Smooth muscle cell (in vitro differentiated cells): ENCODE measurements at regions not wholly inside any gene's neighbourhood (a gene's known extent, or its start where the extent isn't known, plus 50 kb on each side); places are given as distances from the start of the nearest gene placed in this dataset.
A peak's percentile ranks its signal among the peaks of the same experiment; 100 is the strongest.

Experiments
- DNase-seq: peaks from one replicate; lab custom pipeline; 2025; ENCODE audit not compliant: unreplicated experiment; lab: John Stamatoyannopoulos, UW
- H2AFZ ChIP-seq: fragments of 200-600 bp; sonication (generic); 2 replicates; pipeline ENCODE4 v1.6.0; 2016; ENCODE audit warnings: antibody characterized with exemption, low read depth, mild to moderate bottlenecking
- H3F3A ChIP-seq: fragments of 200-600 bp; sonication (generic); 2 replicates; pipeline ENCODE4 v1.6.0; 2017; ENCODE audit warnings: antibody characterized with exemption, low read depth
- H3K27ac ChIP-seq: fragments of 200-600 bp; sonication (generic); 2 replicates; pipeline ENCODE4 v1.5.1; 2016; ENCODE audit warnings: low read depth, mild to moderate bottlenecking
- H3K27me3 ChIP-seq: fragments of 200-600 bp; sonication (generic); 2 replicates; pipeline ENCODE4 v1.6.1; 2016; ENCODE audit warnings: low read depth, mild to moderate bottlenecking
- H3K36me3 ChIP-seq: fragments of 200-600 bp; sonication (generic); 2 replicates; pipeline ENCODE4 v1.5.1; 2016; ENCODE audit warnings: low read depth
- H3K4me1 ChIP-seq: fragments of 200-600 bp; sonication (generic); 2 replicates; pipeline ENCODE4 v1.5.1; 2016; ENCODE audit warnings: low read depth
- H3K4me2 ChIP-seq: fragments of 200-600 bp; sonication (generic); 2 replicates; pipeline ENCODE4 v1.6.0; 2016; ENCODE audit warnings: mild to moderate bottlenecking
- H3K4me3 ChIP-seq: fragments of 200-600 bp; sonication (generic); 2 replicates; pipeline ENCODE4 v1.5.1; 2016; ENCODE audit warnings: mild to moderate bottlenecking
- H3K79me2 ChIP-seq: fragments of 200-600 bp; sonication (generic); 2 replicates; pipeline ENCODE4 v1.6.0; 2016; ENCODE audit warnings: low read depth, mild to moderate bottlenecking
- H3K9ac ChIP-seq: fragments of 200-600 bp; sonication (generic); 2 replicates; pipeline ENCODE4 v1.6.0; 2016; ENCODE audit warnings: low read depth
- H3K9me3 ChIP-seq: fragments of 200-600 bp; sonication (generic); replicated peaks from 2 replicates; pipeline ENCODE4 v1.5.1; 2016; ENCODE audit warnings: low read depth
- H4K20me1 ChIP-seq: fragments of 200-600 bp; sonication (generic); 2 replicates; pipeline ENCODE4 v1.6.0; 2016; ENCODE audit warnings: low read depth
- CTCF ChIP-seq: fragments of 200-600 bp; sonication (generic); IDR thresholded peaks from 2 replicates; pipeline ENCODE4 v1.5.1; 2017; ENCODE audit warnings: borderline replicate concordance, mild to moderate bottlenecking, antibody characterized with exemption; ENCODE audit not compliant: insufficient read depth, poor library complexity, severe bottlenecking
- WGBS: methylation state at CpG from one replicate; pipeline ENCODE4 v1.1.7; 2016; ENCODE audit warnings: low lambda C conversion rate; 5-methylcytosine and 5-hydroxymethylcytosine counted together

GRCh38 chr15:46660096-46660842 is 1025.4 kb downstream of the SQOR start:
- no peak overlapping the region for H3K4me2 ChIP-seq
- no peak overlapping the region for H3K9ac ChIP-seq
- no peak for DNase-seq
- H3K79me2 ChIP-seq: no peaks in the 10 kb centered on the region
- H3K27ac ChIP-seq: no peak overlapping the region
- no peaks in the 10 kb centered on the region for H3K27me3 ChIP-seq
- H2AFZ ChIP-seq: no peak overlapping the region
- H3K36me3 ChIP-seq: no peaks in the 10 kb centered on the region
- H3K4me1 ChIP-seq: peaks cover 12% of the 10 kb centered on the region
- H3K9me3 ChIP-seq: no peaks in the 10 kb centered on the region
- no peaks in the 10 kb centered on the region for H3F3A ChIP-seq
- H4K20me1 ChIP-seq: no peaks in the 10 kb centered on the region
- no peak overlapping the region for H3K4me3 ChIP-seq
- TF ChIP-seq CTCF: no peak

GRCh38 chr15:46670258-46670657 is 1035.4 kb downstream of the SQOR start:
- H3F3A ChIP-seq: no peaks in the 10 kb centered on the region
- H3K9me3 ChIP-seq: no peaks in the 10 kb centered on the region
- DNase-seq: no peak
- no peak for TF ChIP-seq CTCF
- no peaks in the 10 kb centered on the region for H3K27me3 ChIP-seq
- no peak overlapping the region for H3K27ac ChIP-seq
- no peaks in the 10 kb centered on the region for H3K79me2 ChIP-seq
- H2AFZ ChIP-seq: no peak overlapping the region
- H3K36me3 ChIP-seq: no peaks in the 10 kb centered on the region
- no peak overlapping the region for H3K4me2 ChIP-seq
- H3K9ac ChIP-seq: no peak overlapping the region
- H4K20me1 ChIP-seq: no peaks in the 10 kb centered on the region
- no peak overlapping the region for H3K4me3 ChIP-seq
- WGBS: 90% methylated on average over 2 of the region's 2 CpGs
- H3K4me1 ChIP-seq: peaks cover 6% of the 10 kb centered on the region

- peak overlapping the region; percentile 18 for H3K27ac ChIP-seq
- no peaks in the 10 kb centered on the region for H4K20me1 ChIP-seq
- H2AFZ ChIP-seq: peak overlapping the region; percentile 14
- no peaks in the 10 kb centered on the region for H3F3A ChIP-seq
- H3K4me2 ChIP-seq: peak overlapping the region; percentile 29
- H3K9ac ChIP-seq: peak overlapping the region; percentile 9
- H3K9me3 ChIP-seq: no peaks in the 10 kb centered on the region
- H3K27me3 ChIP-seq: no peaks in the 10 kb centered on the region
- no peak for DNase-seq
- TF ChIP-seq CTCF: no peak
- no peaks in the 10 kb centered on the region for H3K79me2 ChIP-seq
- H3K4me3 ChIP-seq: no peak overlapping the region
- H3K4me1 ChIP-seq: peaks cover 6% of the 10 kb centered on the region
- WGBS: 59% methylated on average over 1 of the region's 1 CpG
- H3K36me3 ChIP-seq: no peaks in the 10 kb centered on the region
Measured at GRCh38 chr15:46671336-46671735, 1036.5 kb downstream of the SQOR start.

- Histone ChIP-seq H2AFZ (no peak overlapping the region), H3F3A (no peaks in the 10 kb centered on the region), H3K4me3 (no peak overlapping the region), H3K4me2 (no peak overlapping the region), H3K9ac (peak overlapping the region; percentile 9), H3K27me3 (no peaks in the 10 kb centered on the region), H3K9me3 (no peaks in the 10 kb centered on the region), H3K4me1 (peaks cover 6% of the 10 kb centered on the region), H3K27ac (peak overlapping the region; percentile 18), H3K36me3 (no peaks in the 10 kb centered on the region), H3K79me2 (no peaks in the 10 kb centered on the region), H4K20me1 (no peaks in the 10 kb centered on the region)
- no peak for DNase-seq
- TF ChIP-seq CTCF: no peak
- 50% methylated on average over 5 of the region's 5 CpGs for WGBS
Measured at GRCh38 chr15:46672041-46672440, 1037.2 kb downstream of the SQOR start.
